Breast epithelium (tissue), 3 donors: ENCODE measurements at regions not wholly inside any gene's neighbourhood (a gene's known extent, or its start where the extent isn't known, plus 50 kb on each side); places are given as distances from the start of the nearest gene placed in this dataset.

Source experiments
- POLR2A ChIP-seq: fragments of 450-650 bp; IDR thresholded peaks from one replicate; pipeline ENCODE4 v1.6.1; 2016; ENCODE audit warnings: antibody characterized with exemption, mild to moderate bottlenecking, moderate library complexity
- TF ChIP-seq, protein P1 (sequence below), 3 donors: fragments of 450-650 bp; IDR thresholded peaks; one replicate each; pipeline ENCODE4 v1.5.1; 2016 to 2017; ENCODE audit warnings: antibody characterized with exemption in 3 of 3, mild to moderate bottlenecking in 3 of 3, moderate library complexity in 3 of 3

DNA sequence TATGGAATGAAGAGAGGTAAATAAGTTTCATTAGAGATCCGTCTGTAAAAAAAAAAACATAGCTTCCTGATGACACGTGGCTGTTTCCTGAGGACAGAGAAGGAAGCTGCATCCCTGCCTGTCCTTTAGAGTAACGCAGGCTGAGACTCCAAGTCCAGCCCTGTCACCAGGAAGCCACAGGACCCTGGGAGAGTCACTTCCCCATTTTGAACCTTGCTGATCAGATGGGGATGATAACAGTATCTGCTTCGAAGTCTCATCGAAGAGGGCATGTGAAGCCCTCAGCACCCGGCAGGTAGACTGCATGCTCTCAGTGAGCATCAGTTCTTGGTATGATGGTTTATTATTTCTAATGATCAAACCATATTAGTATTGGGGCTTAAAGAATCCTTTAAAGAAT lies 139.1 kb upstream of the KCNG1 start:
- TF ChIP-seq, protein P1, sequence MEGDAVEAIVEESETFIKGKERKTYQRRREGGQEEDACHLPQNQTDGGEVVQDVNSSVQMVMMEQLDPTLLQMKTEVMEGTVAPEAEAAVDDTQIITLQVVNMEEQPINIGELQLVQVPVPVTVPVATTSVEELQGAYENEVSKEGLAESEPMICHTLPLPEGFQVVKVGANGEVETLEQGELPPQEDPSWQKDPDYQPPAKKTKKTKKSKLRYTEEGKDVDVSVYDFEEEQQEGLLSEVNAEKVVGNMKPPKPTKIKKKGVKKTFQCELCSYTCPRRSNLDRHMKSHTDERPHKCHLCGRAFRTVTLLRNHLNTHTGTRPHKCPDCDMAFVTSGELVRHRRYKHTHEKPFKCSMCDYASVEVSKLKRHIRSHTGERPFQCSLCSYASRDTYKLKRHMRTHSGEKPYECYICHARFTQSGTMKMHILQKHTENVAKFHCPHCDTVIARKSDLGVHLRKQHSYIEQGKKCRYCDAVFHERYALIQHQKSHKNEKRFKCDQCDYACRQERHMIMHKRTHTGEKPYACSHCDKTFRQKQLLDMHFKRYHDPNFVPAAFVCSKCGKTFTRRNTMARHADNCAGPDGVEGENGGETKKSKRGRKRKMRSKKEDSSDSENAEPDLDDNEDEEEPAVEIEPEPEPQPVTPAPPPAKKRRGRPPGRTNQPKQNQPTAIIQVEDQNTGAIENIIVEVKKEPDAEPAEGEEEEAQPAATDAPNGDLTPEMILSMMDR (IDR thresholded peaks at IDR 0.05): no peak
- no peak for TF ChIP-seq POLR2A
